GM12874 (cell line): ENCODE measurements at regions not wholly inside any gene's neighbourhood (a gene's known extent, or its start where the extent isn't known, plus 50 kb on each side); places are given as distances from the start of the nearest gene placed in this dataset.

Source experiments
- TF ChIP-seq, protein P1 (sequence below): IDR thresholded peaks from 2 replicates; pipeline ENCODE4 v1.5.1; 2011; ENCODE audit warnings: low read depth, mild to moderate bottlenecking, control low read depth, low read length, moderate library complexity; ENCODE audit not compliant: insufficient read depth

- TF ChIP-seq, protein P1, sequence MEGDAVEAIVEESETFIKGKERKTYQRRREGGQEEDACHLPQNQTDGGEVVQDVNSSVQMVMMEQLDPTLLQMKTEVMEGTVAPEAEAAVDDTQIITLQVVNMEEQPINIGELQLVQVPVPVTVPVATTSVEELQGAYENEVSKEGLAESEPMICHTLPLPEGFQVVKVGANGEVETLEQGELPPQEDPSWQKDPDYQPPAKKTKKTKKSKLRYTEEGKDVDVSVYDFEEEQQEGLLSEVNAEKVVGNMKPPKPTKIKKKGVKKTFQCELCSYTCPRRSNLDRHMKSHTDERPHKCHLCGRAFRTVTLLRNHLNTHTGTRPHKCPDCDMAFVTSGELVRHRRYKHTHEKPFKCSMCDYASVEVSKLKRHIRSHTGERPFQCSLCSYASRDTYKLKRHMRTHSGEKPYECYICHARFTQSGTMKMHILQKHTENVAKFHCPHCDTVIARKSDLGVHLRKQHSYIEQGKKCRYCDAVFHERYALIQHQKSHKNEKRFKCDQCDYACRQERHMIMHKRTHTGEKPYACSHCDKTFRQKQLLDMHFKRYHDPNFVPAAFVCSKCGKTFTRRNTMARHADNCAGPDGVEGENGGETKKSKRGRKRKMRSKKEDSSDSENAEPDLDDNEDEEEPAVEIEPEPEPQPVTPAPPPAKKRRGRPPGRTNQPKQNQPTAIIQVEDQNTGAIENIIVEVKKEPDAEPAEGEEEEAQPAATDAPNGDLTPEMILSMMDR = no peak
Observed at GRCh38 chr5:10892147-10892910, 131.3 kb upstream of the DAP start.

- TF ChIP-seq, protein P1 = no peak
Observed at GRCh38 chr5:10891193-10891592, 130.2 kb upstream of the DAP start.

DNA sequence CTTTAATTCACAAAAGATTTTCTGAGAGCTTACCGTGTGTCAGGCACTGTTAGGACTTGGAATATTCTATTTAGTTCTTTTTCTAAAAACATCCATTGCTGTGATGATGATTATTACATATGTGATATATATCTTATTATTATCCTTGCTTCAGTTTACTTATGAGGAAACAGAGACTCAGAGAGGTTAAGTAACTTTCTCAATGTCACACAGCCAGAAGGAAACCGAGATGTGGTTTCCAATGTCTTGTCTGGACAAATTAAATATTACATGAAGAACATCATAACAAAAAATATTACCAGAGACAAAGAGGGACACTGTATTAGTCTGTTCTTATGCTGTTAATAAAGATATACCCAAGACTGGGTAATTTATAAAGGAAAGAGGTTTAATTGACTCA, 125.5 kb upstream of the DAP start:
- TF ChIP-seq, protein P1 = no peak

- TF ChIP-seq, protein P1 = no peak
Observed at GRCh38 chr5:10885026-10885425, 124.0 kb upstream of the DAP start.

DNA sequence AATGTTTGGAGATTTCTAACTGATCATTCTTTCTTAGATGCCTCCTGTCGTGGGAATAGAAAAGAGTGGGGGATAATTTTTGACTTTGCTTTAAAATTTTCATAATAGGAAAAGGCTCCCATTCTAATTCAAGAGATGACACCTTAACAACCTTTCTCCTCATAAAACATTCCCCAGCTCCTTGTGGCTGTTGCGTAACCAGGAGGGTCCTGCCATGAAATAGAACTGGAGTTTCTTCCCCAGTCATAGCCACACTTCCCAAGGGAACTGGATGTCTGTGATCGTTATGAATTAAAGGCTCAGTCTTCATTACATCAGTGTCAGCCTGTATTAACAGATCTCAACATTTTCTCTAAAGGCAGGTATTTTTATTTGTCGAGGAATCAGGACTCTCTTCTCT, 119.9 kb upstream of the DAP start:
- TF ChIP-seq, protein P1 = no peak

GRCh38 chr5:10876006-10876744, 115.1 kb upstream of the DAP start:
- TF ChIP-seq, protein P1 = no peak

- TF ChIP-seq, protein P1 = no peak
Observed at GRCh38 chr5:10875201-10875768, 114.3 kb upstream of the DAP start.
